ENCODE measurements at regions not wholly inside any gene's neighbourhood (a gene's known extent, or its start where the extent isn't known, plus 50 kb on each side); places are given as distances from the start of the nearest gene placed in this dataset.

- no peak for DNase-seq (ENCODE audit: low spot score)
- Mint-ChIP-seq H3K27ac (ENCODE audit: unreplicated experiment) (no peak overlapping the region), H3K4me1 (ENCODE audit: unreplicated experiment) (no peaks in the 10 kb centered on the region), H3K36me3 (ENCODE audit: low read depth, unreplicated experiment) (no peaks in the 10 kb centered on the region), H3K9me3 (ENCODE audit: unreplicated experiment) (no peaks in the 10 kb centered on the region), H3K27me3 (ENCODE audit: unreplicated experiment) (no peaks in the 10 kb centered on the region), H3K4me3 (ENCODE audit: unreplicated experiment) (no peak overlapping the region)
- no peak for TF ChIP-seq CTCF (IDR thresholded peaks at IDR 0.05; ENCODE audit: unreplicated experiment)
Measured at GRCh38 chr9:87294126-87294525, 203.5 kb upstream of the DAPK1 start.

- H3K27me3 Mint-ChIP-seq (ENCODE audit: unreplicated experiment): no peaks in the 10 kb centered on the region
- no peaks in the 10 kb centered on the region for H3K4me1 Mint-ChIP-seq (ENCODE audit: unreplicated experiment)
- H3K27ac Mint-ChIP-seq (ENCODE audit: unreplicated experiment): no peak overlapping the region
- DNase-seq (ENCODE audit: low spot score): no peak
- no peaks in the 10 kb centered on the region for H3K36me3 Mint-ChIP-seq (ENCODE audit: low read depth, unreplicated experiment)
- TF ChIP-seq CTCF (IDR thresholded peaks at IDR 0.05; ENCODE audit: unreplicated experiment): no peak
- H3K4me3 Mint-ChIP-seq (ENCODE audit: unreplicated experiment): no peak overlapping the region
- H3K9me3 Mint-ChIP-seq (ENCODE audit: unreplicated experiment): no peaks in the 10 kb centered on the region
Measured at GRCh38 chr9:87300915-87301314, 196.8 kb upstream of the DAPK1 start.

GRCh38 chr9:87301371-87301770, 196.3 kb upstream of the DAPK1 start:
- no peak overlapping the region for H3K4me3 Mint-ChIP-seq (ENCODE audit: unreplicated experiment)
- TF ChIP-seq CTCF (IDR thresholded peaks at IDR 0.05; ENCODE audit: unreplicated experiment): no peak
- H3K4me1 Mint-ChIP-seq (ENCODE audit: unreplicated experiment): no peaks in the 10 kb centered on the region
- DNase-seq (ENCODE audit: low spot score): no peak
- no peaks in the 10 kb centered on the region for H3K27me3 Mint-ChIP-seq (ENCODE audit: unreplicated experiment)
- H3K9me3 Mint-ChIP-seq (ENCODE audit: unreplicated experiment): no peaks in the 10 kb centered on the region
- no peaks in the 10 kb centered on the region for H3K36me3 Mint-ChIP-seq (ENCODE audit: low read depth, unreplicated experiment)
- no peak overlapping the region for H3K27ac Mint-ChIP-seq (ENCODE audit: unreplicated experiment)

GRCh38 chr9:87305151-87305550, 192.5 kb upstream of the DAPK1 start:
- H3K9me3 Mint-ChIP-seq (ENCODE audit: unreplicated experiment): no peaks in the 10 kb centered on the region
- no peaks in the 10 kb centered on the region for H3K27me3 Mint-ChIP-seq (ENCODE audit: unreplicated experiment)
- no peak overlapping the region for H3K4me3 Mint-ChIP-seq (ENCODE audit: unreplicated experiment)
- H3K27ac Mint-ChIP-seq (ENCODE audit: unreplicated experiment): no peak overlapping the region
- H3K4me1 Mint-ChIP-seq (ENCODE audit: unreplicated experiment): no peaks in the 10 kb centered on the region
- no peak for TF ChIP-seq CTCF (IDR thresholded peaks at IDR 0.05; ENCODE audit: unreplicated experiment)
- DNase-seq (ENCODE audit: low spot score): no peak
- no peaks in the 10 kb centered on the region for H3K36me3 Mint-ChIP-seq (ENCODE audit: low read depth, unreplicated experiment)

GRCh38 chr9:87306006-87306405, 191.7 kb upstream of the DAPK1 start:
- TF ChIP-seq CTCF (IDR thresholded peaks at IDR 0.05; ENCODE audit: unreplicated experiment): no peak
- Mint-ChIP-seq H3K27me3 (ENCODE audit: unreplicated experiment) (no peaks in the 10 kb centered on the region), H3K9me3 (ENCODE audit: unreplicated experiment) (no peaks in the 10 kb centered on the region), H3K4me1 (ENCODE audit: unreplicated experiment) (no peaks in the 10 kb centered on the region), H3K4me3 (ENCODE audit: unreplicated experiment) (no peak overlapping the region), H3K36me3 (ENCODE audit: low read depth, unreplicated experiment) (no peaks in the 10 kb centered on the region), H3K27ac (ENCODE audit: unreplicated experiment) (no peak overlapping the region)
- no peak for DNase-seq (ENCODE audit: low spot score)
